NCI-H1105 (cell line): ENCODE measurements at regions not wholly inside any gene's neighbourhood (a gene's known extent, or its start where the extent isn't known, plus 50 kb on each side); places are given as distances from the start of the nearest gene placed in this dataset.

Source experiments
- DNase-seq: peaks from one replicate; lab custom pipeline; 2025; lab: John Stamatoyannopoulos, UW

- no peak for DNase-seq
Observed at GRCh38 chr13:85089186-85089585, 710.0 kb downstream of the SLITRK6 start.

- DNase-seq = no peak
Observed at GRCh38 chr13:85080691-85081090, 718.5 kb downstream of the SLITRK6 start.

GRCh38 chr13:85076343-85076742 lies 722.9 kb downstream of the SLITRK6 start:
- no peak for DNase-seq

GRCh38 chr13:85074543-85075313 lies 724.5 kb downstream of the SLITRK6 start:
- no peak for DNase-seq

- no peak for DNase-seq
Observed at GRCh38 chr13:85068231-85068630, 731.0 kb downstream of the SLITRK6 start.

- DNase-seq = no peak
Observed at GRCh38 chr13:85040215-85040614, 759.0 kb downstream of the SLITRK6 start.

- no peak for DNase-seq
Observed at GRCh38 chr13:85031771-85032170, 767.4 kb downstream of the SLITRK6 start.

- DNase-seq = no peak
Observed at GRCh38 chr13:85028035-85028434, 771.2 kb downstream of the SLITRK6 start.

GRCh38 chr13:85019121-85019520 lies 780.1 kb downstream of the SLITRK6 start:
- DNase-seq = no peak

GRCh38 chr13:85013006-85013405 lies 786.2 kb downstream of the SLITRK6 start:
- no peak for DNase-seq

- no peak for DNase-seq
Observed at GRCh38 chr13:85009447-85009846, 789.8 kb downstream of the SLITRK6 start.

- no peak for DNase-seq
Observed at GRCh38 chr13:84999252-84999651, 800.0 kb downstream of the SLITRK6 start.

GRCh38 chr13:84998681-84999080 lies 800.5 kb downstream of the SLITRK6 start:
- no peak for DNase-seq

GRCh38 chr13:84997858-84998257 lies 801.4 kb downstream of the SLITRK6 start:
- DNase-seq = no peak

- DNase-seq = no peak
Observed at GRCh38 chr13:84994582-84994981, 804.6 kb downstream of the SLITRK6 start.

GRCh38 chr13:84985860-84986259 lies 813.4 kb downstream of the SLITRK6 start:
- DNase-seq = no peak

- no peak for DNase-seq
Observed at GRCh38 chr13:84983321-84983720, 815.9 kb downstream of the SLITRK6 start.

- no peak for DNase-seq
Observed at GRCh38 chr13:84980571-84980970, 818.6 kb downstream of the SLITRK6 start.

GRCh38 chr13:84978851-84979250 lies 820.4 kb downstream of the SLITRK6 start:
- no peak for DNase-seq

- no peak for DNase-seq
Observed at GRCh38 chr13:84973661-84974060, 825.6 kb downstream of the SLITRK6 start.

- DNase-seq = no peak
Observed at GRCh38 chr13:84972907-84973306, 826.3 kb downstream of the SLITRK6 start.

- no peak for DNase-seq
Observed at GRCh38 chr13:84962849-84963248, 836.4 kb downstream of the SLITRK6 start.

GRCh38 chr13:84962141-84962750 lies 837.0 kb downstream of the SLITRK6 start:
- no peak for DNase-seq

GRCh38 chr13:84961023-84961422 lies 838.2 kb downstream of the SLITRK6 start:
- no peak for DNase-seq
